SKM-1 (cell line): ENCODE measurements at regions not wholly inside any gene's neighbourhood (a gene's known extent, or its start where the extent isn't known, plus 50 kb on each side); places are given as distances from the start of the nearest gene placed in this dataset.

ENCODE experiments used
- DNase-seq: peaks from one replicate; lab custom pipeline; 2025; ENCODE audit not compliant: unreplicated experiment; lab: John Stamatoyannopoulos, UW

DNA sequence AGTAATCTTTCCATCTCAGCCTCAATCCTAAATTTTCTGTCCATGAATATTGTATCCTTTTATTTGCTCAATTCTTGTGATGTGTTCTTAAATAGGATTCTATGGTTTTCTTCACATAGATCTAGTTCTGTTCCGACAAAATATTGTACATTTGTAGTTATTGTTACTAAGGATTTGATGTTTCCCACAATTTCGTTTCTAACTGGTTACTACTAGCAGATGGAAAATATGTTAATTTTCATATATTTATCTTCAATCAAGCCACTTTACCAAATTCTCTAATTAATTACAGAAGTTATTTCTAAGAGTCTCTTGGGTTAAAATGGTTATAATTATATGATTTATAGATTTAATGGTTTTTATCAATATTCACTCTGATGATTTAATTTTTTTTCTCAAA is 60.3 kb downstream of the SEC61B start:
- DNase-seq: no peak

DNA sequence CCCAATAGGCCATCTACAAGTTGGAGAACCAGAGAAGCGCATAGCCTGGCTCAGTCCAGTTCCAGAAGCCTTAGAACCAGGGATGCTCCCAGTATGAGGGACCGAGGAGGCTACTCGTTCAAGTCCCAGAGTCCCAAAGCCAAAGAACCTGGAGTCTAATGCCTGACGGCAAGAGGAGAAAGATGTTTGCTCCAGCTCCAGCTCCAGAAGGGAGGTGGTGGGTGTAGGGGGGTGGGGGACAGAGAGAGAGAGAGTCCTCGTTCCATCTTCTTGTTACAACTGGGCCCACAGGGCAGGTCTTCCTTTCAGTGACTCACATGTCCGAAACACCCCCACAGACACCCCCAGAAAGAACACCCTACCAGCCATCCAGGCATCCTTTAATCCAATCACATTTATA is 63.9 kb downstream of the SEC61B start:
- DNase-seq: no peak

DNA sequence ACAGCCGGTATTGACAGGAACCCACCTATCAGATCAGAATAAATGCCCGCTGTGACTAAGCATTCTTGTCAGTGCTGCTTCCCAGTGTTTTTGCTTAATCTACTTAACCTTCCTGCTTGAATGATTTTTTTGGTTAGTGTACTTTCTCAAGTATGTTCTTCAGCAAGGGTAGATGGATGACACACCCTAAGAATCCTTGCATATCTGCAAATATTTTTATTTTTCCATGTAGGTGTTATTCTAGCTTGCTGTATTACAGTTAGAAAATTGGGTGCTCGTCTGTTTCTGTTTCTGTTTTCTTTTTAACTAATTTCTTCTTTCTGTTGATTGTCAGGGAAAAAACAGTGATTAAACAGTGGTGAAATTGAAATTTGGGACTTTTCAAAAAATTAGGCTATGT is 64.5 kb downstream of the SEC61B start:
- DNase-seq: no peak

DNA sequence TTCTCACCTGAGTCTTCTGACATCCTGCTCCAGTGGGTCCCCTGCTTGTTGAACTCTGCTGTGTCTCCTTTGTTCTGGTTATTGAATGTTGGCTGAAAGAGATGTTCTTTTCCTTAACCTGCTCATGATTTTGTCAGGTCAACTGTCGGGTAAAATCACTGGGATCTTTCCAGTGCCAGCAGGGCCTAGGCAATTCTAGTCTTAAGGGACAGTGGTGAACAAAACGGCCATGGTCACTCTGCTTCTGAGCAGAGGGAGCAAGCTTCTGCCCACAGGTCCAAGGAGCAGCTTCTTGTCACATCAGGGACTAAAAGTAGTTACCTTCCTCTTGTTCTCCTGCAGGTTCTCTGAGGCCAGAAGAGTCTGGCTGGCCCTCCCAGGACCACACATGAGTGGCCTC is 65.6 kb downstream of the SEC61B start:
- no peak for DNase-seq

DNA sequence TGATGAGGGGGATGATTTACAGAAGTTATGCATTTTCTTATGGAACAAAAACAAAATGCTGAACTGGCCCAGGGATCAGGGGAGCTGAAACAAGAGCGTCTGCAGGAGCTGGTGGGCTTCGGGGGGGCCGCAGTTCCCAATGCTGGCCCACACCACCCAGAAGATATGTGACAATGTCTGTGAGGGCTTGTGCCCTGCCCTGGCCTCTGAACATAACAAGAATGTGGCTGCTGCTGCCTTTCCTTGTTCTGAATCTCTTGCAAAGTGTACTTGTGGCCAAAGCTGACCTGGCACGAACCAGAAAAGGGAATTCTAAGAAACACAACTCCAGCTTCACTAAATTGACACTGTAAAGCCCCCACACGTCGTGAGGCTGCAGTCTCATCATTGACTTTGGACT is 66.7 kb downstream of the SEC61B start:
- DNase-seq: no peak

DNA sequence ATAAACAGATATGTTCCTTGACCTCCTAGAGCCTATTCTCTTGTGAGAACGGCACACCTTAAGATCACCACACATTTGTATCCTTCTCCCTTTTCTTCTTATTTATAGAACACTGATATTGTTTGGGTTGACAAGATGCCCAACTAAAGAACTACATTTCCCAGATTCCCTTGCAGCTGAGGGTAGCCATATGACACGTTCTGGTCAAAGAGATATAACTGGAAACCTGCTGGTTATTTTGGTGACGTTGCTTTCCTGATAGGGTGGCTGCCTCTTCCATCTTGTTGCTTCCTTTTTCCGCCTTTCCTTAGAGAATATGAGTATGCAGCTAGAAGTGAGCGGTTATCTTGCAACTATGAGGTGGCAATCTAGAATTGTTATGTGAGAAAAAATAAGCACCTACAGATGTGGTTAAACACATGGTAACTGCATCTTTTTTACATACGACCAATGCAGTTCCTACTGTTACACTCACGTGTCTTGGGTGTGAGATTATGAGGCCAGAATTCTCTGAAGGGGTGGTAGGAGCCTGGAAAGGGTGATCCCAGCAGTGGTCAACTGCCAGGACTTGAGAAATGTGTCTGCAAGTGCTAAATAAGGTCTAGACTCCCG is 72.9 kb downstream of the SEC61B start:
- no peak for DNase-seq

DNA sequence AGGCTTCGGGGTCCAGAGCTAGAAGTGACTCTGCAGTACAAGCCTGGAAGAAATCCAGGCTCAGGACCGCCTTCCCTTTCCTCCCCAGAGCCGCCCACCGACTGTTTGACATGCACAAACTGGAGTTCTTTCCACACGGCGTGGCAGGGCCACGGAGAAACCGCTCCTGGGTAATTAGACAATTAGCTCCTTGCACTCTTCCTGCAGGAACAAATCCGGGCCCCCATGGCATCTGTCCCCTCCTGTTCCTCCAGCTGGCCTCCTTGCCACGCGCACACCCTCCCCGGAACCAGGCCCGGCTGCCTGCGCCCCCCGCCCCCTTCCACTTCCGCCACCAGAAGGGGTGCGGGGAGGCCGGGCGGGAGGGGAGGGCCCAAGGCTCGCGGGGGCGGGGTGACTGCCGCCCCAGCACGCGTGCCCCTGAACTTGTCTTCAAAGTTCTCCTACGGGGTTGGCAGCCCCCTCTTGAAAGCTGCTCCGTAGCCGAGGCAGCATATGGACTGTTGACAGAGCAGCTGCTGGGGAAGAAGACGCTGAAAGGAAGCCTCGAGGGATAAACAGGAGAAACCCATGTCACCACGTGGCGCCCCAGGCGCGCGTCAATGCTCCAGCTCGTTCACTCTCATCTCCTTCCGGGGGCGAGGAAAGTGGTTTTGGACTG is 74.3 kb downstream of the SEC61B start:
- no peak for DNase-seq

DNA sequence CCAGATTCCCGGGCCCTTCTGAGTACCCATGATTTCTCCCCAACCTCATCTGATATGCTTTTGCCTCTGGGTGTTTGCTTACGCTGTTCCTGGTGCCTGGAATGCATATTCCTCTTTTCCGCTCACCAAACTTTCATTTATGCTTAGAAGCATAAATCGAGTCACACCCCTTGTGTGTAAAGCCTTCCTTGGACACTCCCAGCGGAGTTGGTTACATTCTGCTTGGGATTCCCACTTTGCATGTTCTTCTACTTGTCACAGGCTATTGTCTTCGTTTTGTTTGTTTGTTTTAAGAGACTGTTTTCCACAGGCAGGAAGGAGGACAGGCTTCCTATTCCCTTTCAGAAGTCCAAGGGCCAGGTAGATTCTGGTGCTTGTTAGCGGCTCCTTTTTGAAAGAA is 76.5 kb downstream of the SEC61B start:
- DNase-seq: no peak

DNA sequence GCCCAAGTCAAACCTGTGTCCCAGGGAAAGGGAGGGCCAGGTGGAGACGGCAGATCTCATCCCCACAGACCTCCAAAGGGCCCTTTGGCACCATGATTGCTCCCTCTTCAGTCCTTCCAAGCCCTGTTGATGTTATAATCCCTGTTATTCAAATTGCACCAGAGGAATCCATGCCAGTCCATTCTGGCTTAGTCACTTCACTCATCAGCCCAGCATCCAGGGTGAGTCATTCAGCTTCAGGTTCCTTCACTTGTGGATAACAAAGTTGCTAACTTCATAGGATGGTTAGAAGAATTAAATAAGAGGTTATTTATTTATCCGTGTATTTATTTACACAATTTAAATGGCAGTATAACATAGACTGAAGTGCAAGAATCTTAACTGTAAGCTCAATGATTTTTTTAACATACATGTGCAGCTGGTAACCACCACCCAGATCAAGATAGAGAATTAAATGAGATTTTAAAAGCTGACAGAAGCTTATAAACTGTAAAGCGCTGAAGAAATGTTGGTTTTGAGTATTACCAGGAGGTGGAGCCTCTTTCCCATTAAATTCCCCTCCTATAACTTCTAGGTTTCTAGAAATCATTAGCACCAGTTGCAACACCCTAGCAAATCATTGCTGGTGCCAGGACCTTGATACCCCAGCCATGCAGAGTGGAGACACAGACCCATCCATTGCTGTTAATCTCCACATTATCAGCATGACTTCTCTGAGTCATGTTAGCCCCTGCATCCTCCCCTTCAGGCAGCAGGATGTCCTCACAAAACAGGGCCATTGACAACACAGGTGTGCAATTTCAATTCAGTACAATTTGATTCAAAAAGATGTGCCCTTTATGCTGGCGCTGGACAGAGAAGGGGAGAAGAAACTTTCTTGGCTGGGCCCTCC is 77.4 kb downstream of the SEC61B start:
- no peak for DNase-seq

DNA sequence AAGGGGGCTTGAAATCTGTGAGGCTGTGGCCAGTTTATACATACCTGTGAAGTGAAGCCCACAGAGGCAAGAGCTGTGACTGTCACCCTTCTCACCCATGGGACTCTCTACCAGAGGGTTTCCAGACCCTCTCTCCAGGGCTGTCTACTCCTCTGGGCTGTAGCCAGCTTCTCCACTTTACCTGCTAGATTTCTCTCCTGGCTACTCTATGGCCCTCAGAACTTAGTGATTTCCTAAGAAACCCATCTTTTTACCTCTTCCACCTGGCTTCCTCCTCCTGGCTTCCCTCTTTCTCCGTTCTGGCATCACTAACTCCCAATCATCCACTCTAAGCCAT is 78.0 kb downstream of the SEC61B start:
- DNase-seq: no peak

DNA sequence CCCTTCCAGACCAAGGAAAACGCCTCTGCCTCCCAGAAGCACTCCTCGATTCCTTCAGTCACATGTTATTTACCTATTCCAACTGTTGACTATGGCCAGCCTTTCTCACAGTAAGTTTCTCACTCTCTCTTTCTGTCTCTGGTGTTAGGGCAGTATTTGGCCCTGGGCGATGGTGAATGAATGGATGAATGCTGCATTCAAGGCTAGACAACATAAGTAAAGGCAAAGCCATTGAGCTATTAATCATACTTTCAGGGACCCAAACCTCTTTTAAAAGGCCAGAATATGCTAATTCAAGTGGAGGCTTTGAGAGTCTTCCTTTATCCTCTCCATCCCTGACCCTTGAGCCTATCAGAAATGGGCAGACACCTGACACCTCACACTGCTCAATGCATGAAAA is 78.5 kb downstream of the SEC61B start:
- no peak for DNase-seq

DNA sequence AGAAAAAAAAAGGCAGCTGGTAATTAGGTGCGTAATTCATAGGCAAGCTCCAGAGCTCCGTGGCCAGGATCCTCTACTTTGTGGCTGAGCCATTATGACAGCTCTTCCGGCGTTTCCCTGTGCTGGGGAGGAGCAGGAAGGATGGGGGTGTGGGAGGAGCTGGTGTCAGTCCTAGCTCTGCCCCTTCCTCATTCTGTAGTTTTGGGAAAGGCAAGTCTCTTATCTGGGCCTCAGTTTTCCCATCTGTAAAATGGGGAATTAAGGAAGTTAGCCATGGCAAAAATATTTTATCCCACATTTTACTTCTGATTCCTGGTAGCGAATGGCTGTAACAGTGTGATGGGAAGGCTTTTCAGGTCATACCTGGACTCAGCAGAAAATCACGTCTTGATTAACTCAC is 81.1 kb downstream of the SEC61B start:
- no peak for DNase-seq

DNA sequence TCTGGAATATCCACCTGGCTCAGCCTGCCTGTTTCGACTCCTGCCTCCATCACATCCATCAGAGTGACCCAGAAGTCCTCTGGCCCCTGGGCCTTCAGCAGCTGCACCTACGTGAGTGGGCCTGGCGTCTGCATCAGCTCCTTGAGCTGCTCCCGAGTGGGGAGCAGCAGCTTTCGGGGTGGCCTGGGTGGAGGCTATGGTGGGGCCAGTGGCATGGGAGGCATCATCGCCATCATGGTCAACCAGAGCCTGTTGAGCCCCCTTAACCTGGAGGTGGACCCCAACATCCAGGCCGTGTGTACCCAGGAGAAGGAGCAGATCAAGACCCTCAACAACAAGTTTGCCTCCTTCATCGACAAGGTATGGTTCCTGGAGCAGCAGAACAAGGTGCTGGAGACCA is 83.0 kb downstream of the SEC61B start:
- no peak for DNase-seq

DNA sequence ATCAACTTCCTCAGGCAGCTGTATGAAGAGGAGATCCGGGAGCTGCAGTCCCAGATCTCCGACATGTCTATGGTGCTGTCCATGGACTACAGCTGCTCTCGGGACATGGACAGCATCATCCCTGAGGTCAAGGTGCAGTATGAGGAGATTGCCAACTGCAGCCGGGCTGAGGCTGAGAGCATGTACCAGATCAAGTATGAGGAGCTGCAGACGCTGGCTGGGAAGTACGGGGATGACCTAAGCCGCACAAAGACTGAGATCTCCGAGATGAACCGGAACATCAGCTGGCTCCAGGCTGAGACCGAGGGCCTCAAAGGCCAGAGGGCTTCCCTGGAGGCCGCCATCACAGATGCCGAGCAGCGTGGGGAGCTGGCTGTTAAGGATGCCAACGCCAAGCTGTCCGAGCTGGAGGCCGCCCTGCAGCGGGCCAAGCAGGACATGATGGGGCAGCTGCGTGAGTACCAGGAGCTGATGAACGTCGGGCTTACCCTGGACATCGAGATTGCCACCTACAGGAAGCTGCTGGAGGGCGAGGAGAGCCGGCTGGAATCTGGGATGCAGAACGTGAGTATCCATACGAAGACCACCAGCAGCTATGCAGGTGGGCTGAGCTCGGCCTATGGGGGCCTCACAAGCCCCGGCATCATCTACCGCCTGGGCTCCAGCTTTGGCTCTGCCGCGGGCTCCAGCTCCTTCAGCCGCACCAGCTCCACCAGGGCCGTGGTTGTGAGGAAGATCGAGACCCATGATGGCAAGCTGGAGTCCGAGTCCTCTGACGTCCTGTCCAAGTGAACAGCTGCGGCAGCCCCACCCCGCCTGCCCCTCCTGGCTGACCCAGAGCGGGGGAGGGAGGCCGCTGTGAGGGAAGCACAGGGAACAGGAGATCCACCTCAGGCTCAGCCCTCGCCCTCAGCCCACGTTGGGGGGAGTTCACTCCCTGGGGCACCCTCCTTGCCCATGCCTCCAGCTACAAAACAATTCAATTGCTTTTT is 84.0 kb downstream of the SEC61B start:
- DNase-seq: no peak

DNA sequence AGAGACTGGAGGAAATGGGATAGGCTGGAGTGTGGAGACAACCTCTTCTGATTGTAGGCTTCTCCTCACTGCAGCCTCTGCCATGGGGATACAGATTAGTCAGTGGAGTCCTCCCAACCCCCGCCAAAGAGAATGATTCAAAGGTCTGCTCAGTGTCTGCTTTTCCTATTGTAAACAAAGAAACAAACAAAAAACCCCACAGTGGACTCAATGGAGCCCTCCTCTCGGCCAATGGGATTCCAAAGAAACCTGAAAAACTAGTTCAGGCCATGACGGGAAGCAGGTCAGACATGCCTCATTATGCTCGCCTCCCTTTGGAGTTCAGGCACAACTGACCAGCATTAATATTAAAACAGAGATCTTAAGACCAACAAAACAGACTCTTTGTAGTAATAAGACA is 85.8 kb downstream of the SEC61B start:
- DNase-seq: no peak

DNA sequence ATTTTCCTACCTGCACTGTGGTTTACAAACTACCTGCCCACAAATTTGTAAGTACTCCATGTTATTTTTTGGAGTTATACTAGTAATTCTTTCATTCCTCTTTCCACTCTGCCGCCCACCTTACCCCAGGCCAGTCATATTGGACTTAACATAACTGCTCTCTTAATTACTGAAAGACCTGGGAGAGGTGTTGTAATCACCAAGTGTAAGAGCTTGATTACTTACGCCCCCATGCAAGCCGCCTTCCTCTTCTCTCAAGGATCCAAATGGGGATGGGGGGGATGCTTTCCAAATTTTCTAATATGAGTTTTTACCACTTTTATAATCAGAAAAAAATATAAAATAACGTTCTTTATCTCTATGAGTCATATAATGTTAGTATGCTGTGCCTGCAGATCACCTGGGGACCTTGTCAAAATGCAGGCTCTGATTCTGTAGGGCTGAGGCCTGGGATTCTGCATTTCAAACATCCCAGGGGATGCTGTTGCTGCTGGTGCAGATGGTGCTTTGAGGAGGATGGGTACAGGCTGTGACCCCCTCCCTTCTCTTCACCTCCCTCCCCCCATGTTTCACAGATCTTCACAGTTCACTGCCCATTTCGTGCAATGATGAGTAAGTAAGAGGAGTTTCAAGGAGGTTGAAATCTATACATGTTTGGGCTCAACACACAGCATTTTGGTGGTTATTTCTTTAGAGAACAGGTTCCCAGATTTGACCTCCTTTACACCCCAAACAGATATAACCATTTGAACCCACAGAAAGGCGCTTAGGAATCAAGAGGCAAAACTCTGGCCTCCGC is 87.3 kb downstream of the SEC61B start:
- DNase-seq: no peak

DNA sequence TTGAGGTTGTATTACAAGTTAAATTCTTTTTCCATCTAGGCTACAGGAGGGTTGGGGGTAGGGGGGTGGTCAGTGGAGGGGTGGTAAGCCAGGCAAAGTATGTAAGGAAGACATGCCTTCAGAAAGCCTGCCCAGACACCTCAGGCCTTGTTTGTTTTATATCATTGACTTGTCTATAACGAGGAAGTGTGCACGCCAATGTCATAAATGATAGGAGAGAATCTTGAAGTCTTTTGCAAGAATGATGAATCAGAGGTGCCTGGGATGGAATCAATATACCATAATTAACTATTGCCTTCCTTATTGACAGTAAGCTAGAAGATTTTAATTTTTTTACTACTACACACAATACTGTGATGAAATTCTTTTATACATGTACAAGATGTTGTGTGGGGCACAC is 90.7 kb downstream of the SEC61B start:
- no peak for DNase-seq

DNA sequence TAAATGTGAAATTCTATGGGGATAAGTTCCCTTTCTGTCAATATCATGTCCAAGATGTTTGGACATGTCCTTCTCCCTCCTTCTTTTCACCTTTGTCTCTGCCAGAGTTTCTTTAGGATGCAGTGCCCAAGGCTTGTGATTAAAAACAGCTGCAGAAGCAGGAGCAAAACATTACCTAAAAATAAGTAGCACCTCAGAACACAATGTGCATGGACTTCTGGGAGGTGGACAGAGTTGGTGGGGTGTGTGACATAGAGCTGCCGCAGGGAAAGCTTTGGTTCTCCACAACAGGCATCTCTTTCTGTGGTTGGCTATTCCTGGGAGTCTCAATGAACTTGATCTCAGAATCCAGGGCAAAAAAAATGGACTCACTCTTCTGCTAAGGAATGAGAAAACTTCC is 97.0 kb downstream of the SEC61B start:
- no peak for DNase-seq

DNA sequence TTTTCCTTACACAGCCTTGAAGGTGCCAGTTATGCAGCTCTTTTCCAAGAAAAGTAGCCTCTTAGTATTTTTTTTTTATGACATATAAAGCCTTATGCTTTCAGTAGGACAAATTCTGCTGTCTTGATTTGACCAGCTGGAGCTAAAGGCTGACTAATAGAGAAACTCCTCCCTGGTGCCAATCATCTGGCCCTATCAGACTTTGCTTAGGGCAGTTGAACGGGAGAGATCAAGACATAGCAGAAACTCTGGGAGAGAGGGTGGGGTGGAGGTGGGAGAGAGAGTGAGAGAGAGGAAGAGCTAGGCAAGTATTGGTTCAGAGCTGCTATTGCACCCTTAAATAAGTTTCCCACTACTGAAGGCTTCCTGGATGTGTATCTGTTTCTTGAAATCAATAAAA is 100.2 kb downstream of the SEC61B start:
- no peak for DNase-seq

DNA sequence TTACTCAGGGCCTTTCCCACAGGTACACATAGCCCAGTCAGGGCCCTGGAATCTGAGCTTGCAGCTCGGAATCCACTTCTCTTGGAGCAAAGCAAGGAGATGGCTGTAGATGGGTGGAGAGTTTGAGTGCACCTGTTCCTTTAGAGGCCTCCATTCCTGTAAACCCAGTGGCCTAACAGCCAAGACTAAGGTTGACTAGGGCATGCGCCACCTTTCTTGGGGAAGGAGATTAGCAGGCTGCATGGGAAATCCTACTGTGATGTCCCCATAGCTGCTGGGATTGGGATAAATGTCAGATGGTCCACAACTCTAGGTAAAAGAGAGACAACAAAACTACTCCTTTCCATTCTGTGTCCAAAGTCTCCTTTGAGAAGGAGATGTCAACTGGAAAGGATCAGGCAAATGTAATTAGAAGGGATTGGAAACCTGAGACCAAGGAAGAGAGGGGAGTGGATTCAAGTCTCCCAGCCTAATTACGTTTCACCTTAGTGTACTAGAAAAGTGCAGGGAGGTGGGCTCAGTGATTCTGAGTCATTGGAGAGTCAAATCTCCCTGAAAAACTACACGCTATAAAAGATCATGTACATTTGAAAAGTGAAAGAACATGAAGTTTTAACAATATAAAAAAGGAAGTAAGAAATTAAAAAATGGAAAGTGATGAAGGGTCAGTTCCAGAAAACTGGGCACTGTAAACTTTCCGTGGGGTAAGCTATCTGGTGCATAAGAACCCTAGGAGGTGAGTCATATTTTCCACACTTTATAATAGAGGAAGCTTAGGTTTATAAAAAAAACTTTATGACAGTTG is 104.2 kb downstream of the SEC61B start:
- DNase-seq: no peak
